ENCODE measurements at regions not wholly inside any gene's neighbourhood (a gene's known extent, or its start where the extent isn't known, plus 50 kb on each side); places are given as distances from the start of the nearest gene placed in this dataset.

DNA sequence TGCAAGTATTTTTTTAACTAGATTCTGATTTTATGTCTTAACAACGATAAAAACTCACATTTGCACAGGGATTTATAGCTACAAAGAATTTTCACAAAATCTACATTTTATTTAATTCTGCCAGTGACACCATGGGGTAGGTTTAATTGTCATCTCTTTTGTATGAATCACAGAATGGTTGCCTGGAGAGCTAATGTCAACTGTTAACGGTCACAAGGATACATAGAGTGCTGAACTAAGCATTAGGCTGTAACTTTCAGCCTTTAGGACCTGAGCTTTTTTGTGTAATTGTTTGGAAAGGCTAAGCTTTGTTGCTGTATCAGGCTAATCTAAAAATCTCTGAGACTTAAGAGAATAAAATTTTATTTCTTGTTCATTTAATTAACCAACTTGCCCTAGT, 465.3 kb upstream of the TBX3 start:
- H3K4ac ChIP-seq (replicated peaks; ENCODE audit: insufficient read length, low read depth, low read length) = no peak overlapping the region
- TF ChIP-seq RXRA (IDR thresholded peaks at IDR 0.05; ENCODE audit: insufficient read depth, low read depth, low read length) (no peak), MAFK (IDR thresholded peaks at IDR 0.05; ENCODE audit: low read depth, low read length) (no peak), GABPA (IDR thresholded peaks at IDR 0.05; ENCODE audit: borderline replicate concordance, insufficient read depth, low read length) (no peak), GTF2F1 (IDR thresholded peaks at IDR 0.05; ENCODE audit: borderline replicate concordance, low read depth, low read length) (no peak), JUN (IDR thresholded peaks at IDR 0.05; ENCODE audit: low read depth, low read length) (no peak), EGR1 (IDR thresholded peaks at IDR 0.05; ENCODE audit: borderline replicate concordance, low read depth, low read length) (no peak), SP4 (IDR thresholded peaks at IDR 0.05; ENCODE audit: low read length) (no peak), NANOG (IDR thresholded peaks at IDR 0.05; ENCODE audit: insufficient read depth, low read depth, low read length, poor library complexity, severe bottlenecking) (no peak), TCF12 (IDR thresholded peaks at IDR 0.05; ENCODE audit: low read depth, low read length) (no peak), TAF7 (optimal IDR thresholded peaks at IDR 0.05; ENCODE audit: borderline replicate concordance, low read depth, low read length) (no peak), EZH2 (IDR thresholded peaks at IDR 0.05; ENCODE audit: low read depth, low read length, severe bottlenecking) (no peak), CBX8 (IDR thresholded peaks at IDR 0.05; ENCODE audit: borderline replicate concordance, low read depth, low read length) (no peak), HDAC2 (IDR thresholded peaks at IDR 0.05; ENCODE audit: borderline replicate concordance in 1 of 2, low read depth in 2 of 2, low read length in 2 of 2) (no peak), RNF2 (IDR thresholded peaks at IDR 0.05; ENCODE audit: borderline replicate concordance, low read depth, low read length, missing control alignments, poor library complexity, severe bottlenecking) (no peak)

More for the DNA sequence above, 465.3 kb upstream of the TBX3 start:
- no peak overlapping the region for H3K18ac ChIP-seq (ENCODE audit: extremely low read depth, low read length)
- 0 out of 7 replicates have a peak, but pooled peaks cover 0 to 2% (median 0%) of the 10 kb centered on the region in 4 experiments for H3K4me1 ChIP-seq (replicated peaks in 1 of 4; ENCODE audit: control insufficient read depth in 3 of 4, insufficient read depth in 4 of 4, low read length in 3 of 4)
- H4K8ac ChIP-seq (ENCODE audit: extremely low read depth, insufficient read depth, low read length) = no peak overlapping the region
- no peak overlapping the region for H4K91ac ChIP-seq (replicated peaks; ENCODE audit: insufficient read length, low read length)
- H4K5ac ChIP-seq (ENCODE audit: insufficient read length, low read depth, low read length) = no peak overlapping the region
- H3K4me3 ChIP-seq (ENCODE audit: extremely low read depth in 1 of 4, insufficient read depth in 2 of 4, low read depth in 3 of 4, low read length in 4 of 4) = no peak overlapping the region
- no peak for DNase-seq (ENCODE audit: low read depth in 1 of 2, low spot score in 2 of 2)
- no peaks in the 10 kb centered on the region for H3K36me3 ChIP-seq (ENCODE audit: control insufficient read depth in 2 of 4, insufficient read depth in 4 of 4, low read length in 3 of 4)
- no peaks in the 10 kb centered on the region for H3K79me2 ChIP-seq (ENCODE audit: control insufficient read depth in 1 of 2, insufficient read depth in 2 of 2, low read length in 2 of 2)
- H3K23ac ChIP-seq (ENCODE audit: insufficient read length) = no peak overlapping the region
- H2BK20ac ChIP-seq (ENCODE audit: low read length) = no peak overlapping the region
- H3K27ac ChIP-seq (ENCODE audit: low read depth, low read length) = no peak overlapping the region
- CTCF ChIA-PET (ENCODE audit: partially characterized antibody) = interaction anchor here (0.6 to 1.1 kb wide), 2 partner anchors 18 to 177 kb away, joined by 3 read pairs; no protein-coding TSS in a partner anchor
- WGBS, 2 experiments (ENCODE audit: extremely low coverage in 1 of 2, insufficient coverage in 1 of 2, insufficient read length in 1 of 2, insufficient replicate concordance in 2 of 2, low coverage in 1 of 2, low lambda C conversion rate in 2 of 2, missing lambda C conversion rate in 1 of 2) = 83% methylated on average over 2 of the region's 2 CpGs; no CpG with 5 or more reads in 1 of the 2 experiments
- H3K14ac ChIP-seq (ENCODE audit: insufficient read length) = no peak overlapping the region
- H3K56ac ChIP-seq (replicated peaks; ENCODE audit: insufficient read length, low read depth, low read length) = no peak overlapping the region
- POLR2A ChIA-PET (ENCODE audit: partially characterized antibody) = no interaction called here
- no peak overlapping the region for H2AFZ ChIP-seq (ENCODE audit: low read length)
- H3K4me2 ChIP-seq (ENCODE audit: insufficient read depth in 1 of 2, low read depth in 2 of 2, low read length in 2 of 2) = no peak overlapping the region
- no peaks in the 10 kb centered on the region for H3K79me1 ChIP-seq (ENCODE audit: low read depth, low read length)
- H3K9me3 ChIP-seq (ENCODE audit: insufficient read depth in 2 of 2, low read depth in 1 of 2, low read length in 1 of 2) = no peaks in the 10 kb centered on the region
- H2BK5ac ChIP-seq (ENCODE audit: low read depth, low read length) = no peak overlapping the region
- no peaks in the 10 kb centered on the region for H4K20me1 ChIP-seq (replicated peaks in 1 of 2; ENCODE audit: control insufficient read depth in 1 of 2, insufficient read depth in 2 of 2, low read length in 2 of 2)
- 0 out of 7 replicates have a peak, but pooled peaks cover 0 to 2% (median 0%) of the 10 kb centered on the region in 4 experiments for H3K27me3 ChIP-seq (replicated peaks in 1 of 4; ENCODE audit: control insufficient read depth in 3 of 4, extremely low read depth in 1 of 4, insufficient read depth in 3 of 4, low read length in 3 of 4)
- no peak overlapping the region for H3K9ac ChIP-seq (replicated peaks in 1 of 4; ENCODE audit: extremely low read depth in 1 of 4, low read depth in 3 of 4, low read length in 3 of 4)
- no peaks in the 10 kb centered on the region for H3K23me2 ChIP-seq (ENCODE audit: low read depth, low read length)
- no peak overlapping the region for H2BK15ac ChIP-seq (ENCODE audit: low read length)
- FAIRE-seq = no peak
- H2AK5ac ChIP-seq (ENCODE audit: low read depth, low read length) = no peak overlapping the region
- no peak overlapping the region for H2BK12ac ChIP-seq (ENCODE audit: low read depth, low read length)
- no peak overlapping the region for H2BK120ac ChIP-seq (replicated peaks; ENCODE audit: low read depth, low read length)

All from H1 (cell line).